A549 (cell line): ENCODE measurements at regions not wholly inside any gene's neighbourhood (a gene's known extent, or its start where the extent isn't known, plus 50 kb on each side); places are given as distances from the start of the nearest gene placed in this dataset.
A peak's percentile ranks its signal among the peaks of the same experiment; 100 is the strongest.

Source experiments
- ATAC-seq, 2 experiments: fragments of 200-7000 bp in 1 of 2; fragments of >200 bp in 1 of 2; cut with Nextera tagmentation in 1 of 2; cut with Tn5 transposase in 1 of 2; 3 replicates each; pipeline versions ENCODE4 v1.8.0 to v1.9.1; 2018 to 2020; ENCODE audit warnings: mild to moderate bottlenecking in 1 of 2, moderate library complexity in 1 of 2
- CTCF ChIA-PET: fragments of 300-600 bp; sonication (Branson Sonifier 250); formaldehyde crosslinking; extraction: SDS; loops from one replicate; lab custom pipeline; 2021; ENCODE audit warnings: antibody characterized with exemption, inconsistent platforms; lab: Yijun Ruan, JAX
- POLR2A ChIA-PET: fragments of 350-600 bp; formaldehyde crosslinking; extraction: SDS; loops from one replicate; lab custom pipeline; 2021; ENCODE audit warnings: antibody characterized with exemption, inconsistent platforms; lab: Yijun Ruan, JAX
- DNase-seq, 2 experiments: peaks; one replicate each; pipeline versions ENCODE4 v3.0.0 to v3.0.0-alpha.2; 2011 to 2016; ENCODE audit warnings: low read depth in 1 of 2, low spot score in 1 of 2
- FAIRE-seq: peaks from 2 replicates; lab custom pipeline; 2011; peaks lifted over from hg19 to GRCh38; lab: Jason Lieb, UNC
- H3K27ac ChIP-seq, 2 experiments: fragments of >200 bp; sonication (Bioruptor Twin); formaldehyde crosslinking; 3 replicates each; pipeline ENCODE4 v1.5.1; 2016 to 2017
- H3K4me1 ChIP-seq: fragments of >200 bp; sonication (Bioruptor Twin); formaldehyde crosslinking; 3 replicates; pipeline ENCODE4 v1.6.1; 2016
- H3K4me2 ChIP-seq: fragments of >200 bp; sonication (Bioruptor Twin); formaldehyde crosslinking; 3 replicates; pipeline ENCODE4 v1.6.1; 2016
- H3K4me3 ChIP-seq: fragments of >200 bp; sonication (Bioruptor Twin); formaldehyde crosslinking; 3 replicates; pipeline ENCODE4 v1.5.1; 2016
- H3K9me3 ChIP-seq: fragments of >200 bp; sonication (Bioruptor Twin); formaldehyde crosslinking; 3 replicates; pipeline ENCODE4 v1.6.1; 2016
- CBX2 ChIP-seq: fragments of 200-600 bp; sonication (generic); IDR thresholded peaks from 2 replicates; pipeline ENCODE4 v1.6.1; 2016; ENCODE audit warnings: low read depth, mild to moderate bottlenecking, borderline replicate concordance
- E2F6 ChIP-seq: IDR thresholded peaks from 2 replicates; pipeline ENCODE4 v1.6.1; 2012; ENCODE audit warnings: low read depth, borderline replicate concordance
- GATA3 ChIP-seq: IDR thresholded peaks from 2 replicates; pipeline ENCODE4 v1.6.1; 2012; ENCODE audit warnings: borderline replicate concordance
- HDAC2 ChIP-seq: fragments of 200-600 bp; sonication (generic); IDR thresholded peaks from 2 replicates; pipeline ENCODE4 v1.6.1; 2016
- JUN ChIP-seq, 2 experiments: fragments of >200 bp; sonication (Bioruptor Twin); formaldehyde crosslinking; IDR thresholded peaks; 2 replicates in 1 of 2; 3 replicates in 1 of 2; pipeline ENCODE4 v1.6.1; 2016 to 2017
- MAFK ChIP-seq: fragments of 450-650 bp; IDR thresholded peaks from 2 replicates; pipeline ENCODE4 v1.6.1; 2014; ENCODE audit not compliant: partially characterized antibody
- POLR2AphosphoS2 ChIP-seq: conservative IDR thresholded peaks from 2 replicates; pipeline ENCODE4 v1.6.1; 2012; ENCODE audit warnings: low read length, improper control_type of control experiment, inconsistent platforms
- RAD21 ChIP-seq, 2 experiments: fragments of >200 bp in 1 of 2; sonication (Bioruptor Twin) in 1 of 2; formaldehyde crosslinking in 1 of 2; IDR thresholded peaks in 1 of 2; conservative IDR thresholded peaks in 1 of 2; 2 replicates in 1 of 2; 3 replicates in 1 of 2; pipeline ENCODE4 v1.6.1; 2012 to 2018; ENCODE audit warnings: inconsistent platforms in 1 of 2
- REST ChIP-seq: fragments of 200-600 bp; sonication (generic); IDR thresholded peaks from 2 replicates; pipeline ENCODE4 v1.6.1; 2016; ENCODE audit warnings: antibody characterized with exemption, mild to moderate bottlenecking, moderate library complexity
- RFX5 ChIP-seq: fragments of 450-650 bp; IDR thresholded peaks from 2 replicates; pipeline ENCODE4 v1.7.1; 2014; ENCODE audit warnings: antibody characterized with exemption, mild to moderate bottlenecking, moderate library complexity
- WGBS: methylation state at CpG from one replicate; pipeline ENCODE4 v1.1.6; 2017; ENCODE audit errors: missing lambda C conversion rate; 5-methylcytosine and 5-hydroxymethylcytosine counted together
- TF ChIP-seq, protein P1 (sequence below): fragments of 250-450 bp; sonication (Bioruptor Pico); IDR thresholded peaks from 2 replicates; pipeline ENCODE4 v1.5.0; 2020; ENCODE audit warnings: low read depth, mild to moderate bottlenecking, moderate library complexity
- TF ChIP-seq, protein P2 (sequence below): fragments of 250-450 bp; sonication (Bioruptor Pico); IDR thresholded peaks from 2 replicates; pipeline ENCODE4 v1.5.0; 2021; ENCODE audit warnings: mild to moderate bottlenecking, moderate library complexity, borderline replicate concordance
- TF ChIP-seq, protein P3 (sequence below): fragments of >200 bp; sonication (Bioruptor Twin); formaldehyde crosslinking; IDR thresholded peaks from 3 replicates; pipeline ENCODE4 v1.5.1; 2016

DNA sequence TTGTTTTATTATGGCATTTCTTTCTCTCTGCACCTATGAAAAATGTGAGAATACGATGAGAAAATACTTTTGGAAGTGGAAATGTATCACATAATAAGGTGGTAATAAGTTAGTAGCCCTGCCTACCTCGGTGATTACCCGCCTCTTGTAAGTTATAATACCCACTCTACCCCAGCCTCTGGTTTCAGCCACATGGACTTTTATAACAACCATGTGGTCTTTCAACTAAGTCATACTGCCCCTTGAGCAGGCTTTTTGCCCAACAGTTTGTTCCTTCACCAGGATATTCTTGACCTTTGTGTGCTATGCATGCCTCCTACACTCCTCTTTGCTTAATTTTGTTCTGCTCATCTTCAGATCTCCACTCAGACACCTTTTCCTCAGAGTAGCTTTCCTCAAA, 470.6 kb upstream of the ZWINT start (continued):
- TF ChIP-seq GATA3, result no peak

GRCh38 chr10:56823849-56824248, 462.8 kb upstream of the ZWINT start:
- Histone ChIP-seq H3K4me1 (no peaks in the 10 kb centered on the region), H3K9me3 (peaks cover 4% of the 10 kb centered on the region; the same call in 1 of the 3 replicates), H3K4me2 (no peak overlapping the region), H3K4me3 (no peak overlapping the region), H3K27ac (no peak overlapping the region)
- FAIRE-seq (no peak), ATAC-seq (no peak), DNase-seq (peak in 1 of 2 experiments; percentile 17)
- TF ChIP-seq RAD21 (conservative IDR thresholded peaks at IDR 0.05 in 1 of 2, IDR thresholded peaks at IDR 0.05 in 1 of 2), result peak in 1 of 2 experiments; percentile 36; a peak in 2 of 5 replicates
- no peak for TF ChIP-seq CBX2
- TF ChIP-seq, protein P1, sequence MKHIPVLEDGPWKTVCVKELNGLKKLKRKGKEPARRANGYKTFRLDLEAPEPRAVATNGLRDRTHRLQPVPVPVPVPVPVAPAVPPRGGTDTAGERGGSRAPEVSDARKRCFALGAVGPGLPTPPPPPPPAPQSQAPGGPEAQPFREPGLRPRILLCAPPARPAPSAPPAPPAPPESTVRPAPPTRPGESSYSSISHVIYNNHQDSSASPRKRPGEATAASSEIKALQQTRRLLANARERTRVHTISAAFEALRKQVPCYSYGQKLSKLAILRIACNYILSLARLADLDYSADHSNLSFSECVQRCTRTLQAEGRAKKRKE (CRISPR knock-in tag), result no peak
- ChIA-PET POLR2A (no interaction called here), CTCF (no interaction called here)
- 0% methylated on average over 1 of the region's 1 CpG for WGBS

DNA sequence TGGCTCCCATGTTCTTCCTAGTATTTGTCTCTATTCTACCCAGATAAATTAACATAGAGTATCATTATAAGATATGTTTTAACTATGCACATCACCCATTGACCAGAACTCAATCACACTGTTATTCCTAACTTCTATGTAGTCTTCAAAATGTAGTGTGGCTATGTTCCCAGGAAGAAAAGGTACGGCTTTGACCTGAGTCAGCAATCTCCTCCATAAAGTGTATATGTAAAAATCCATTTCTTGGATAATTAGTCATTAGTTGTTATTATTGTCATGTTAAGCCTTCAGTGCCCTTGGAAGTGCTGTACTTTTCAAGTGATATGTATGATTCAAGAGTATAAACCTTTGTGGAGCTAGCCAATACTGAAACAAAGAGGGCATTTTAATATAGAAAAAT, 444.0 kb upstream of the ZWINT start:
- ATAC-seq, result no peak
- Histone ChIP-seq H3K4me2 (no peak overlapping the region), H3K4me3 (no peak overlapping the region), H3K4me1 (no peaks in the 10 kb centered on the region)
- no peak for DNase-seq
- TF ChIP-seq E2F6 (no peak), MAFK (peak; percentile 44)
- TF ChIP-seq, all 56 proteins: peak for 1
- WGBS, result 6% methylated on average over 1 of the region's 1 CpG
- no peak overlapping the region for H3K27ac ChIP-seq
- ChIA-PET POLR2A (no interaction called here), CTCF (no interaction called here)
- no peaks in the 10 kb centered on the region for H3K9me3 ChIP-seq
- no peak for FAIRE-seq

GRCh38 chr10:56785292-56785691, 424.2 kb upstream of the ZWINT start:
- ChIA-PET POLR2A (no interaction called here), CTCF (no interaction called here)
- Histone ChIP-seq H3K4me3 (no peak overlapping the region), H3K4me1 (no peaks in the 10 kb centered on the region), H3K9me3 (peaks cover 5% of the 10 kb centered on the region; the same call in 1 of the 3 replicates), H3K4me2 (no peak overlapping the region), H3K27ac (no peak overlapping the region)
- no peak for DNase-seq
- 14% methylated on average over 3 of the region's 3 CpGs for WGBS
- TF ChIP-seq, protein P2, sequence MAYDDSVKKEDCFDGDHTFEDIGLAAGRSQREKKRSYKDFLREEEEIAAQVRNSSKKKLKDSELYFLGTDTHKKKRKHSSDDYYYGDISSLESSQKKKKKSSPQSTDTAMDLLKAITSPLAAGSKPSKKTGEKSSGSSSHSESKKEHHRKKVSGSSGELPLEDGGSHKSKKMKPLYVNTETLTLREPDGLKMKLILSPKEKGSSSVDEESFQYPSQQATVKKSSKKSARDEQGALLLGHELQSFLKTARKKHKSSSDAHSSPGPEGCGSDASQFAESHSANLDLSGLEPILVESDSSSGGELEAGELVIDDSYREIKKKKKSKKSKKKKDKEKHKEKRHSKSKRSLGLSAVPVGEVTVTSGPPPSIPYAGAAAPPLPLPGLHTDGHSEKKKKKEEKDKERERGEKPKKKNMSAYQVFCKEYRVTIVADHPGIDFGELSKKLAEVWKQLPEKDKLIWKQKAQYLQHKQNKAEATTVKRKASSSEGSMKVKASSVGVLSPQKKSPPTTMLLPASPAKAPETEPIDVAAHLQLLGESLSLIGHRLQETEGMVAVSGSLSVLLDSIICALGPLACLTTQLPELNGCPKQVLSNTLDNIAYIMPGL (CRISPR knock-in tag), result no peak
- TF ChIP-seq REST (no peak), POLR2AphosphoS2 (no peak), RFX5 (no peak), JUN (IDR thresholded peaks at IDR 0.05) (no peak), HDAC2 (no peak)
- TF ChIP-seq, protein P3, sequence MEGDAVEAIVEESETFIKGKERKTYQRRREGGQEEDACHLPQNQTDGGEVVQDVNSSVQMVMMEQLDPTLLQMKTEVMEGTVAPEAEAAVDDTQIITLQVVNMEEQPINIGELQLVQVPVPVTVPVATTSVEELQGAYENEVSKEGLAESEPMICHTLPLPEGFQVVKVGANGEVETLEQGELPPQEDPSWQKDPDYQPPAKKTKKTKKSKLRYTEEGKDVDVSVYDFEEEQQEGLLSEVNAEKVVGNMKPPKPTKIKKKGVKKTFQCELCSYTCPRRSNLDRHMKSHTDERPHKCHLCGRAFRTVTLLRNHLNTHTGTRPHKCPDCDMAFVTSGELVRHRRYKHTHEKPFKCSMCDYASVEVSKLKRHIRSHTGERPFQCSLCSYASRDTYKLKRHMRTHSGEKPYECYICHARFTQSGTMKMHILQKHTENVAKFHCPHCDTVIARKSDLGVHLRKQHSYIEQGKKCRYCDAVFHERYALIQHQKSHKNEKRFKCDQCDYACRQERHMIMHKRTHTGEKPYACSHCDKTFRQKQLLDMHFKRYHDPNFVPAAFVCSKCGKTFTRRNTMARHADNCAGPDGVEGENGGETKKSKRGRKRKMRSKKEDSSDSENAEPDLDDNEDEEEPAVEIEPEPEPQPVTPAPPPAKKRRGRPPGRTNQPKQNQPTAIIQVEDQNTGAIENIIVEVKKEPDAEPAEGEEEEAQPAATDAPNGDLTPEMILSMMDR, result no peak
- FAIRE-seq, result no peak
- ATAC-seq, result no peak
